GM18498 (cell line): ENCODE measurements at regions not wholly inside any gene's neighbourhood (a gene's known extent, or its start where the extent isn't known, plus 50 kb on each side); places are given as distances from the start of the nearest gene placed in this dataset.
"Not testable (repeated sequence)": the region's sequence is repeated elsewhere in the genome, so short reads cannot be mapped to it uniquely, and the experiment has no call there.

Experiments used
- ATAC-seq: cut with Tn5 transposase; IDR thresholded peaks from one replicate; pipeline ENCODE4 v1.9.1; 2021; ENCODE audit warnings: mild to moderate bottlenecking, moderate library complexity; ENCODE audit not compliant: unreplicated experiment

DNA sequence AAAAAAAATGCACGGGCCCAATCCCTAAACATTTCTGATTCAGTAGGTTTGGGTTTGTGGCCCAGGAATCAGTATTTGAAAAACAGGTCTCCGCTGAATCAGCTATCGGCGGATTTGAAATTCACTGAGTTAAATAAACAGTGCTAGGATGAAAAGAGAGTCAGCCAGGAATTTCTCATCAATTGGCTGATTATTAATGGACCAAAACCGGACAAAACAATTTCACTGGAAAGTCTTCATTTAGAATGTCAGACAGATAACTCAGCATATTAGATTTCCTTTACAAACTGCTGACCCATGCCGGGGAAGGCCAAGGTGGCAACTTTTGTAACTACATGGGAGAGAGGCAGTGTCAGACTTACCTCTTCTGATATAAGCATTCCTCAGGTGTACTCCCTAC, 99.4 kb upstream of the LSM6 start:
- ATAC-seq = no peak

GRCh38 chr4:146073517-146073916, 102.0 kb upstream of the LSM6 start:
- peak; percentile 65 for ATAC-seq

- ATAC-seq = no peak
These were observed 103.1 kb upstream of the LSM6 start for GRCh38 chr4:146072376-146072775.

GRCh38 chr4:146071390-146071789, 104.1 kb upstream of the LSM6 start:
- no peak for ATAC-seq

GRCh38 chr4:146063143-146063542, 112.4 kb upstream of the LSM6 start:
- peak; percentile 29 for ATAC-seq

- ATAC-seq = no peak
These were observed 113.2 kb upstream of the LSM6 start for GRCh38 chr4:146062340-146062739.

DNA sequence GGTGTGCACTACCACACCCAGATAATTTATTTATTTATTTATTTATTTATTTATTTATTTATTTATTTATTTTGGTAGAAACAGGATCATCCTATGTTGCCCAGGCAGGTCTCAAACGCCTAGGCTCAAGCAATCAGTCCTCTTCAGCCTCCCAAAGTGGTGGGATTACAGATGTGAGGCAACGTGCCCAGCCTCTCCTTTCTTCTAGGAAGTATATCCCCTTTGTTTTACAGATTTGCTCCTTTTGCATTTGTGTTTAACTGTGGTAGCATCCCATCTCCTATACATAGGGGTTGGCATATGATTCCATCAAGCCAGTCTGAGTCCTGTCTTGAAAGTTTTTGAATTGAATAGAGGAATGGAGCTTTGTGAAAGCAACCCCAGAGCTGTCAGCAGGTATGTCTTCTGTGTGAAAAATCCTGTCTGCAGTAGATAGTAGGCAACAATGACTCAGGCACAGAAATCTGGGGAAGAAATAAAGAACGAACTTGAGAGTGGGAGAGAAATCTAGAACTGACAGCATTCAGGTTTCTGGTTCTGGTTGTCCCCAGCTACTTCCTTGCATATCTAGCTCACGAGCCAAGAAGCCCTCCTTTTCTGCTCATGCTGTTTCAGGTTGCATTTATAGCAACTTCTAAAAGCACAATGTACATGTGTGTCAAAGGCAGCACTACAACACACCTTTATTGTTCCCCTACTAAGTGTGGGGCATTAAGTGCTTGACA, 113.7 kb upstream of the LSM6 start:
- ATAC-seq = no peak

DNA sequence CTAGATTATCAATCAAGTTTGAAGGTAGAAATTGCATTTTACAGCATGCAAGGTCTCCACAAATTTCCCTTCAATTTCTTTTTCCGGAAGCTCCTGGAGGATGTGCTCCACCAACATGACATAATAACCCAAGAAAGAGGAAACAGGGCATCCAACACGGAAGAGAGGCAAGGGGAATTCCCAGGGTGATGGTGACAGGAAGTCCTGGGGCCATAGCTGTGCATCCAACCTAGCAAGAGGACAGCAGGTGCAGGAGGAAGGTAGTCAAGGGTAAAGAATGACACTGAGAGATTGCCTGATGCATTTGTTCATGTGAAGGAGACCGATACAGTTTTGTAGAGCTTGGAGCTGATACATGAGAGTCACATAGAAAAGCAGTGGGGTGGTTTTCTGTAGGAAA, 115.7 kb upstream of the LSM6 start:
- peak; percentile 79 for ATAC-seq

DNA sequence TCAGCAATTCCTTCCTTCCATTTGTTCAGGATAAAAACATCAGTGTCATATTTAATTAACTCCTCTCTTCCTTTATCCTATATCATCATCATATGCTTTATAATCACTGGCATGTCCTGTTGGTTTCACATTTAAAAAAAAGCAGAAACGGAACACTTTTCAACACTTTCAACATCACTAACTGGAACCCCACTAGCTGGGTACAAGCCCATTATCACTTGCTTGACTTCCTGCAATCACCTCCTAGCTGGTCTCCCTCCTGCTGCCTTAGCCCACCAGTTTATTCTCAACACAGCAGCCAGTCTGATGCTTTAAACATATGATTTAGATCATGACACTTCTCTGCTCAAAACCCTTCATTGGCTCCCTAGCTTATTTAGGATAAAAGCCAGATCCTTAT, 116.4 kb upstream of the LSM6 start:
- peak; percentile 48 for ATAC-seq

- ATAC-seq = no peak
These were observed 117.0 kb upstream of the LSM6 start for GRCh38 chr4:146058531-146058930.

GRCh38 chr4:146054676-146055075, 116.1 kb upstream of the ZNF827 start:
- peak; percentile 54 for ATAC-seq

DNA sequence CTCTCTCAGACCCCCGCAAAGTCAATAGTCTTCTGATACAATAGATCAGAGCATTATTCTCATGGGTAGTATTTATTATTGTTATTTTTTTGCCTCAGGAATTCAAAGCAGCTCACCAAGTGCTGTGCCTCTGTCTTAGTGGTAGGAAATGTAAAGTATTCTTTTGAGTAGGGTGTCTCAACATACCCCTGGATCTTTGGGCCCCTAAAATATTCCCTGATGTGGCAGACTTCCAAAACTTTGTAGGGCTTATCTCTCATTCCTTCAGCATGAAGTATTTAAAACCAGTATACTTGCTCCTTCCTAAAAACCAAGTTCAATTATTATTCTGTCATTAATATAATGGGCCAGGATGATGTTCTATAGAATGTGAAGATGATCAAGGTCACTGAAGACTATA, 115.3 kb upstream of the ZNF827 start:
- no peak for ATAC-seq

DNA sequence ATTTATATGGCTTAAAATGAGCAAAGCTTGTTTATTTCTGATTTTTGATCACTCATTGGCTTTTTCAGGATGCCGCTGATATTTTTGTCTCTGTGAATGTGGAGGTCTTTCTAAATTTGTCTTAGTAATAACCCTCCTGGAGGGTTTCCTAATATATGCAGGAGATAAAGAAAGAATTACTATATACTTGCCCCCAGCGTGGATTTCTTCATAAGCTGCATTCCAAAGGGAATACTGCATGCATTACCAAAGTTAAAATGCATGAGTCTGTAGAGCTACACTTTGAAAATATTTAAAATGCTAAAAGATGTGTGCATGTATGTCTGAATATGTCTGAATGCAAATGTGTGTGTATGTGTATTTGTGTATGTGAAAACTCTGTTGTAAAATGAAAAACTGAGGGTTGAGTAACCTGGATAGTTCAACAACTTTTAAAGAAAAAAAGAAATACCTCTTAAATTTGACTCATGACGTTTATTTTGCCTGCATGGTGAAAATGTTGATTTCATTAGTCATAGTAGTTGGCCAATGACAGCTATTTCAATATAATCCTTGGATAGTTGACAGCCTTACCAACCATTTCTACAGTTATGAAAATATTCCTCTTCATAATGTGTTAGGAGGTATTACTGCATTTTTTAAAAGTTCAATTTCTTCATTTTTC, 113.2 kb upstream of the ZNF827 start:
- ATAC-seq = no peak

- no peak for ATAC-seq
These were observed 112.6 kb upstream of the ZNF827 start for GRCh38 chr4:146051223-146051622.

DNA sequence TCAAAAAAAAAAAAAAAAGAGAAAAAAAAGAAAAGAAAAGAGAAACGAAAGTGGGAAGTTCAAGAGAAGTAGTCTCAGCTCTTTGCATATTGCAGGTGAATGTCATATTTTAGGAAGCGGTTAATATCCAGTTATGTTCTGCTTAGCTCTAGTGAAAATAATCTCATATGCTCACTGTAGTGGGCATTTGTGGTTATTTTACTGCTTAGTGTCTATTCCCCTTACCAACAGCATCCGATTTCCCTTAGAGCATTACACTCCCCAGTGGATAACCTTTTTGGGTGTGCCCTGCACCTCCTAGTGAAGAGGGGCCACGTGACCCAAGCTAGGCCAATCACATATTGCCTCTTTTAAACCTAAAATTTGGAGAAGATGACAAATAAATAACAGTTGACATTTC, 111.2 kb upstream of the ZNF827 start:
- ATAC-seq = peak; percentile 86

GRCh38 chr4:146047768-146048167, 109.1 kb upstream of the ZNF827 start:
- ATAC-seq = not testable (repeated sequence)

- ATAC-seq = peak; percentile 72
These were observed 102.7 kb upstream of the ZNF827 start for GRCh38 chr4:146041139-146042004.

DNA sequence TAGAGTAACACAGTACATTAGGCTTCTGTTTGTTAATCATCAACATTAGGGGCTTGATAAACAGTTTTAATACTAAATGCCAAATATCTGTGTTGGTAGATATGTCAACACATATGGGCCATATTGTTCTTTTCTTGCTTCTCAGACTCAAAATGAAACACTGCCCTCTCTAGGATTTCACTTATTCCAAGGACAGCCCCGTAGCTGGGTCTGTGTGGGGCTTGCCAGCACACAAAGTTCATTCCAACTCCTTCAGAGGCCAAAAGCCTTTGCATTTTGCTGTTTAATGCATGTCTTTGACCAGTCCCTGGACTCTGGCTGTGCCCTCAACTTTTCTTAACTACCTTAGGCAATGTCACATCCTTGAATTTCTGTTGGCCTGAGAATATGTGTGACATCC, 102.0 kb upstream of the ZNF827 start:
- no peak for ATAC-seq

DNA sequence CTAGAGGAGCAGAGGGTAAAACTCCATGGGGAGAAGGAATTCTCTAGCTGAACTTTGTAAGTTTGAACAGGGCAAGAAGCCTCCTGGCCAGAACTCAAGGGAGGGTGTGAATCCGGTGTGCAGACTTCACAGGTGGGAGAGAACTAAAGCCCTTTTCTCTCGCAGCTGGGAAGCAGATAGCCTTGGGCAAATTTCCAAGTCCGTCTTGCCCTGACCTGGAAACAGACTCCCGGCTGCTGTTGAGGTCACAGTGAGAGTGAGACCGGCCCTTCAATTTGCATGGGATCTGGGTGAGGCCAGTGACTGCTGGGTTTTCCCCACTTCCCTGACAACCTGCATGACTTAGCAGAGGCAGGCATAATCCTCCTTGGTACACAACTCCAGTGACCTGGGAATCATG, 94.5 kb upstream of the ZNF827 start:
- ATAC-seq = no peak

DNA sequence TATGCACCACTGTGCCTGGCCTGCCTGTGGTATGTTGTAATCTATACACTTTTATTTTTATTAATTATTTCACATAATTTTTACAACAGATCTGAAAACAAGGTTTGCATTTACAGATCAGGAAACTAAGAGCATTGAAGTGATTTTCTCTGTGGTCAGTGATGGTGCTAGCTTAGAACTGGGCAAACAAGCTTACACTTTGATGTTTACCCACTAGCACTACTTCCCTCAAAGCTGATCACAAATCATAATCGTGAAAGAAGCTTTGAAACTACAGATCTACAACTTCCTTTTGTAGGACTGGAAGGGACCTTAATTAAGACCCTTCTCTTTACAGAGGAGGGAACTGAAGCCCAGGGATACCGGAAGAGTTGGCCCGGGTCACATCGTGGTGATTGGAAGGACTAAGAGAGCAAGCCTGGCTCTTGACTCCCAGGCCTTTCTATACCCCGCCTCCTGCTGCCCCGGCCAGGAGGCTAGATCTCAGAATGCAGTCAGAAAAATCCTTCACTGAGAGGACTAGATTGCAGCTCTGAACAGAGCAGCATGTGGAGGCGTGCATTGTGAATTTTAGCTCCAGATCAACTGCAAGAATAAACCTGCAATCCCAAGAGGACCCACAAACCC, 93.7 kb upstream of the ZNF827 start:
- ATAC-seq = peak; percentile 30
